Osteocyte (in vitro differentiated cells): ENCODE measurements at regions not wholly inside any gene's neighbourhood (a gene's known extent, or its start where the extent isn't known, plus 50 kb on each side); places are given as distances from the start of the nearest gene placed in this dataset.

ENCODE experiments used
- DNase-seq: peaks from one replicate; pipeline ENCODE4 v3.0.0; 2021; ENCODE audit warnings: mixed read lengths; ENCODE audit not compliant: unreplicated experiment; ENCODE audit errors: extremely low spot score
- H3K27ac Mint-ChIP-seq: one replicate; pipeline ENCODE4 v1.8.0; 2021; ENCODE audit warnings: mild to moderate bottlenecking, mixed read lengths; ENCODE audit not compliant: unreplicated experiment
- H3K27me3 Mint-ChIP-seq: one replicate; pipeline ENCODE4 v1.8.0; 2021; ENCODE audit warnings: mixed read lengths; ENCODE audit not compliant: unreplicated experiment
- H3K36me3 Mint-ChIP-seq: one replicate; pipeline ENCODE4 v1.8.0; 2021; ENCODE audit warnings: mixed read lengths; ENCODE audit not compliant: unreplicated experiment
- H3K4me1 Mint-ChIP-seq: one replicate; pipeline ENCODE4 v1.8.0; 2021; ENCODE audit warnings: mixed read lengths; ENCODE audit not compliant: unreplicated experiment
- H3K4me3 Mint-ChIP-seq: one replicate; pipeline ENCODE4 v1.8.0; 2021; ENCODE audit warnings: mild to moderate bottlenecking, moderate library complexity, mixed read lengths; ENCODE audit not compliant: unreplicated experiment
- H3K9me3 Mint-ChIP-seq: one replicate; pipeline ENCODE4 v1.8.0; 2021; ENCODE audit warnings: mixed read lengths; ENCODE audit not compliant: unreplicated experiment
- CTCF ChIP-seq: fragments of 200-600 bp; sonication (generic); IDR thresholded peaks from 2 replicates; pipeline ENCODE4 v1.5.0; 2021; ENCODE audit warnings: antibody characterized with exemption, mild to moderate bottlenecking, moderate library complexity

GRCh38 chr3:82413171-82413570 is 651.7 kb upstream of the GBE1 start:
- no peaks in the 10 kb centered on the region for H3K9me3 Mint-ChIP-seq
- H3K4me3 Mint-ChIP-seq = no peak overlapping the region
- no peak overlapping the region for H3K27ac Mint-ChIP-seq
- TF ChIP-seq CTCF = no peak
- no peaks in the 10 kb centered on the region for H3K36me3 Mint-ChIP-seq
- no peak for DNase-seq
- peaks cover 6% of the 10 kb centered on the region for H3K27me3 Mint-ChIP-seq
- peaks cover 8% of the 10 kb centered on the region for H3K4me1 Mint-ChIP-seq

- Mint-ChIP-seq H3K27ac (no peak overlapping the region), H3K9me3 (no peaks in the 10 kb centered on the region), H3K4me1 (no peaks in the 10 kb centered on the region), H3K36me3 (no peaks in the 10 kb centered on the region), H3K4me3 (no peak overlapping the region), H3K27me3 (peaks cover 6% of the 10 kb centered on the region)
- no peak for TF ChIP-seq CTCF
- DNase-seq = no peak
Measured at GRCh38 chr3:82410366-82410765, 648.9 kb upstream of the GBE1 start.

GRCh38 chr3:82409842-82410241 is 648.4 kb upstream of the GBE1 start:
- no peaks in the 10 kb centered on the region for H3K9me3 Mint-ChIP-seq
- TF ChIP-seq CTCF = no peak
- no peak for DNase-seq
- H3K4me3 Mint-ChIP-seq = no peak overlapping the region
- no peaks in the 10 kb centered on the region for H3K36me3 Mint-ChIP-seq
- H3K27me3 Mint-ChIP-seq = peaks cover 6% of the 10 kb centered on the region
- no peak overlapping the region for H3K27ac Mint-ChIP-seq
- H3K4me1 Mint-ChIP-seq = no peaks in the 10 kb centered on the region

GRCh38 chr3:82392203-82392775 is 630.8 kb upstream of the GBE1 start:
- TF ChIP-seq CTCF = no peak
- H3K27me3 Mint-ChIP-seq = no peaks in the 10 kb centered on the region

GRCh38 chr3:82390868-82391267 is 629.4 kb upstream of the GBE1 start:
- Mint-ChIP-seq H3K9me3 (peaks cover 4% of the 10 kb centered on the region), H3K27me3 (no peaks in the 10 kb centered on the region), H3K4me3 (no peak overlapping the region), H3K36me3 (no peaks in the 10 kb centered on the region), H3K4me1 (no peaks in the 10 kb centered on the region), H3K27ac (no peak overlapping the region)
- TF ChIP-seq CTCF = no peak
- DNase-seq = no peak

More at GRCh38 chr3:82392203-82392775, 630.8 kb upstream of the GBE1 start:
- Mint-ChIP-seq H3K27ac (no peak overlapping the region), H3K4me1 (no peaks in the 10 kb centered on the region), H3K9me3 (peaks cover 4% of the 10 kb centered on the region), H3K4me3 (no peak overlapping the region), H3K36me3 (no peaks in the 10 kb centered on the region)
- DNase-seq = no peak
